ENCODE measurements at regions not wholly inside any gene's neighbourhood (a gene's known extent, or its start where the extent isn't known, plus 50 kb on each side); places are given as distances from the start of the nearest gene placed in this dataset.

- H3K27ac ChIP-seq (ENCODE audit: insufficient read depth, low read depth, low read length), result no peak overlapping the region
- H3K27me3 ChIP-seq (ENCODE audit: control insufficient read depth in 2 of 2, insufficient read depth in 2 of 2, low read length in 2 of 2), result no peaks in the 10 kb centered on the region
- TF ChIP-seq MYC (IDR thresholded peaks at IDR 0.05; ENCODE audit: low read depth, low read length) (no peak), POLR2A (IDR thresholded peaks at IDR 0.05; ENCODE audit: low read depth, low read length) (no peak), MAX (IDR thresholded peaks at IDR 0.05; ENCODE audit: insufficient read depth, insufficient read length) (no peak), JUN (IDR thresholded peaks at IDR 0.05; ENCODE audit: borderline replicate concordance, insufficient read depth, insufficient read length, low read depth) (no peak), GATA2 (IDR thresholded peaks at IDR 0.05; ENCODE audit: insufficient read depth, insufficient read length, low read depth, low read length) (no peak), CTCF (IDR thresholded peaks at IDR 0.05; ENCODE audit: extremely low read depth in 1 of 2, insufficient read depth in 1 of 2, low read depth in 1 of 2, low read length in 2 of 2) (no peak), POLR2AphosphoS5 (IDR thresholded peaks at IDR 0.05; ENCODE audit: insufficient read depth, low read depth, low read length) (no peak), EZH2 (IDR thresholded peaks at IDR 0.05; ENCODE audit: borderline replicate concordance, low read depth, low read length, severe bottlenecking) (no peak), FOS (IDR thresholded peaks at IDR 0.05; ENCODE audit: borderline replicate concordance, insufficient read depth, low read length) (no peak)
- CTCF ChIA-PET, result interaction anchor here (0.7 to 1.1 kb wide), 2 partner anchors 13 to 721 kb away, joined by 4 read pairs; no protein-coding TSS in a partner anchor
- H3K4me3 ChIP-seq (replicated peaks in 1 of 3; ENCODE audit: insufficient read depth in 1 of 3, low read depth in 1 of 3, low read length in 3 of 3), result no peak overlapping the region
- no peaks in the 10 kb centered on the region for H3K36me3 ChIP-seq (ENCODE audit: control insufficient read depth in 2 of 2, extremely low read depth in 1 of 2, insufficient read depth in 2 of 2, low read length in 2 of 2)
- no peaks in the 10 kb centered on the region for H3K79me2 ChIP-seq (ENCODE audit: control insufficient read depth, insufficient read depth, low read length)
- H3K4me2 ChIP-seq (ENCODE audit: insufficient read depth, low read length), result no peak overlapping the region
- dilution Hi-C loops (cut with MboI; ENCODE audit: extremely low pct_ligation_motif_present, low sequenced_read_pairs), result no loop called here
- no peak for FAIRE-seq
- DNase-seq (ENCODE audit: low read depth, low spot score), result no peak
- POLR2A ChIA-PET, result no interaction called here
- no peaks in the 10 kb centered on the region for H3K9me3 ChIP-seq (replicated peaks; ENCODE audit: control insufficient read depth, insufficient read depth, low read length)
- intact Hi-C loops (cut with micrococcal nuclease), result no loop called here
- no peaks in the 10 kb centered on the region for H4K20me1 ChIP-seq (replicated peaks; ENCODE audit: control insufficient read depth, extremely low read depth, insufficient read depth, low read length)
- BruUV-seq (replicated peaks), result no TSS peak
- no peak overlapping the region for H3K9ac ChIP-seq (replicated peaks; ENCODE audit: extremely low read depth, insufficient read depth, low read length)
- no peaks in the 10 kb centered on the region for H3K9me1 ChIP-seq (replicated peaks; ENCODE audit: control insufficient read depth, extremely low read depth, insufficient read depth, low read length)
- H2AFZ ChIP-seq (ENCODE audit: low read depth, low read length), result no peak overlapping the region
- no peaks in the 10 kb centered on the region for H3K4me1 ChIP-seq (ENCODE audit: control insufficient read depth, extremely low read depth, insufficient read depth, low read length)
These were observed 80.8 kb upstream of the CNEP1R1 start for GRCh38 chr16:49944221-49944620.
